IPS-18c (cell line): ENCODE measurements at regions not wholly inside any gene's neighbourhood (a gene's known extent, or its start where the extent isn't known, plus 50 kb on each side); places are given as distances from the start of the nearest gene placed in this dataset.

Experiments
- H3K4me3 ChIP-seq: 2 replicates; pipeline ENCODE4 v1.7.0; 2013; ENCODE audit warnings: low read depth, mild to moderate bottlenecking, low read length, moderate library complexity; ENCODE audit not compliant: insufficient read depth
- H3K9me3 ChIP-seq: one replicate; pipeline ENCODE4 v1.6.1; 2013; ENCODE audit warnings: mild to moderate bottlenecking, low read length, moderate library complexity; ENCODE audit not compliant: control insufficient read depth, insufficient read depth

DNA sequence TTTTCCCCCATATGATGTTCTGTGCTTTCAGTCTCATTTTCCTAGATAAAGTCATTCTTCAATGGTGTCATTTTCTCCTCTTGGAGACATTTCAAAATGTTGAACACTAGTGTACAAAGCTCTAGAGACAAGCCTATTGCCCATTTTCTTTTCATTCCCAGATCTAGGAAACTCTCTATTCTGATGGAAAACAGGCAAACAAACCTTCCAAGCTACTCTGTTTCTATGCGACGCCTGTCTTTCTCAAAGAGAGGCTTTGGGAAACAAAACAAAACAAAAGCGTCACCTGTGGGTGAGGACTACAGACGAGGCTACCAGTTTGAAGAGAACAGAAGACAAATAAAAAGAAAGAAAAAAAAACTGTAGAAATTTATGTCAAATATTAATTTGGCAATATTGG, 311.0 kb downstream of the CBLN2 start:
- no peak overlapping the region for H3K4me3 ChIP-seq
- H3K9me3 ChIP-seq: no peaks in the 10 kb centered on the region

DNA sequence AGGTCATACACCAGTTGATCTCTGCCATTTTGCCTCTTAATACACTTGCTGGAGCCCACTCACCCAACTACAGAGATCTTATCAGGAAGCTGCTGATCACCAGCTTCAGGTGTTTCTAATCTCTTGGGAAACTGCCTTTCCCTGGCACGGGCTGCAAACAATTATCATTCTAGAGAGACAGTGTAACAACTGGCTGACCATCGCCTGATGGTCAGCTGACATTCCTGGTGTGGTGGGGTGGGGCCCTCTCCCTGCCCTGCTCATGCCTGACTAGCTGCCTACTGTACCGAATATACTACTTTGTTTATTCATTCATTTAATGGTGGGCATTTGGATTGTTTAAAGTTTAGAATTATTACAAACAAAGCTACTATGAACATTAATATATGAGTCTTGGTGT, 311.5 kb downstream of the CBLN2 start:
- Histone ChIP-seq H3K9me3 (no peaks in the 10 kb centered on the region), H3K4me3 (no peak overlapping the region)

DNA sequence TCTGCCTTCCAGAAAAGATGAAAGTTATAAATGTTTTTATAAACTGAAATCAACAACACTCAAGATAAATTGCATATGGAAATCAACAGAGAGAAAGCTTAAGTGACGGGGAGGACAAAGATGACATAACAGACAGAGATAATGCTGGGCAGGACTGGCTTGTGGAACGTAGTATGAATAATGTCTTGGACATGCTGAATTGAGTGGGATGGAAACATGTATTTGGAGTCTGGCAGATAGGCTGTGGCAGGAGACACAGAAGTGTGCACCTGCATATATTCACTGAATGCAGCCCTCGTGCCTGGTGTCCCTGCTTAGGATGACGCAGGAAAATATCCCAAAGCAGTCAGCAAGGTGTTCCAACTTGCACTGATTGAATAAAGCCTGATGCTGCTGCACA, 318.2 kb downstream of the CBLN2 start:
- Histone ChIP-seq H3K4me3 (no peak overlapping the region), H3K9me3 (no peaks in the 10 kb centered on the region)

DNA sequence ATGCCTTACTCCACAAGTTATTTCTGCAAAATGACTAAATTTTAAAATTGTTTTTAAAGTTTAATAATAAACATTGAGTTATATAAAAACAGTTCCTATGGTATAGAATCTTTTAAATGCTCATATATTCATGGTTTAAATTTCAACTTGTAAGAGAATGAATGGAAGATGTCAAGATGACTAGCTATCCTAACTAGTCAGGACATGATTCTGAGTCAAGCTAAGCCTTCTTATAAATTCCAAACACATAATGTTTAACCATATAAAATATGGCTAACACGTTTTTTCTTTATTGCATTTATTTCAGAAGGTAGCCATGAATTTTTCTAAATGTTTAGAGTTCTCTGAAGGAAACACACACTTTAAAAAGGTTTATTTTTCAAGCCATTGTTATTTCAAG, 320.4 kb downstream of the CBLN2 start:
- H3K4me3 ChIP-seq: no peak overlapping the region
- H3K9me3 ChIP-seq: no peaks in the 10 kb centered on the region

DNA sequence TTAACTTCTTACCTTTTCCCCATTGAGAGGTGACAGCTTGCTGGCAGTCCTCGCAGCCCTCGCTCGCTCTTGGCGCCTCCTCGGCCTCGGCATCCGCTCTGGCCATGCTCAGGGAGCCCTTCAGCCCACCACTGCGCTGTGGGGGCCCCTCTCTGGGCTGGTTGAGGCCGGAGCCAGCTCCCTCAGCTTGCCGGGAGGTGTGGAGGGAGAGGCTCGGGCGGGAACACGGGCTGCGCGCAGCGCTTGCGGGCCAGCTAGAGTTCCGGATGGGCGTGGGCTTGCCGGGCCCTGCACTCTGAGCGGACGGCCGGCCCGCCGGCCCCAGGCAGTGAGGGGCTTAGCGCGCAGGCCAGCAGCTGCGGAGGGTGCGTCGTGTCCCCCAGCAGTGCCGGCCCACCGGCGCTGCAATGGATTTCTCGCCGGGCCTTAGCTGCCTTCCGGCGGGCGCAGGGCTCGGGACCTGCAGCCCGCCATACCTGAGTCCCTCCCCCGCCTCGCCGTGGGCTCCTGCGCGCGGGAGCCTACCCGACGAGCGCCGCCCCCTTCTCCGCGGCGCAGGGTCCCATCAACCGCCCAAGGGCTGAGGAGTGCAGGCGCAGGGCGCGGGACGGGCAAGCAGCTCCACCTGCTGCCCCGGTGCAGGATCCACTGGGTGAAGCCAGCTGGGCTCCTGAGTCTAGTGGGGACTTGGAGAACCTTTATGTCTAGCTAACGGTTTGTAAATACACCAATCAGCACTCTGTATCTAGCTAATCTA, 335.0 kb downstream of the CBLN2 start:
- H3K9me3 ChIP-seq: no peaks in the 10 kb centered on the region
- peak overlapping the region; percentile 50; the same call in 1 of the 2 replicates for H3K4me3 ChIP-seq

DNA sequence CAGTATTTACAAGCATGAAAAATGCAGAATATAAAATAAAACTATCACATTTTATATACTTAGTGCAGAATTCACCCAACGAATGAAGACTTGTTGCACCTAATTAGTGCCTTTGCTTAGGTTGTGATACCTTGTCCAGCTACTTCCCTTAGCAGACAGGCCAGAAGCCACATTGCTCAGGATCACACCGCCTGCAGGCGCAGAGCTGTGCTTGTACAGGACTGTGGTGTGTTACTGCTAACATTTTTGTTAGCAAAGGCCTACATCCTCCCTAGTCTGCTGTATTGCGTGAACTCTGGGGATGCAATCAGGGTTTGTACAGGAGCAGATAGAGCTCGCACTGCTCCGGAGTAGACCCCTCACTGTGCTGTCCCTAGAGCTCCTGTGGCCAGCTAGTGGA, 336.9 kb downstream of the CBLN2 start:
- H3K9me3 ChIP-seq: no peaks in the 10 kb centered on the region
- H3K4me3 ChIP-seq: no peak overlapping the region

DNA sequence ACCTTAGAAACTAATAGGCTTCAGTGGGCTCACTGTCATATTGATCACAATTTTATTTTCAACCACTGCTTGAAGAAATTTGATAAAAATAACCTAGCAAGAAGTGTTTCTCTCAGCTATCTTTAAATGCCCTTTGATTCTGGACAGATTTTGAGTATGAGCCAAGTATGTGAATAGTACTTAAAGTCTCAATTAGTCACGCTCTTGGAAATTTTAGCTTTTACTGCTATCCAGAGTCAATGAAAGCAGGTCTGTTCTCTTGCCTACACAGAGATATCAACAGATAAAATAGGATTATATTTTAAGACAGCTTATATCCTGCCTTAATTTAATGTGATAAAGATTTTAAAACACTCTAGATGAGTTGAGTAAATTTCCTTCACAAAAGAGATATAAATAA, 337.3 kb downstream of the CBLN2 start:
- Histone ChIP-seq H3K9me3 (no peaks in the 10 kb centered on the region), H3K4me3 (no peak overlapping the region)

DNA sequence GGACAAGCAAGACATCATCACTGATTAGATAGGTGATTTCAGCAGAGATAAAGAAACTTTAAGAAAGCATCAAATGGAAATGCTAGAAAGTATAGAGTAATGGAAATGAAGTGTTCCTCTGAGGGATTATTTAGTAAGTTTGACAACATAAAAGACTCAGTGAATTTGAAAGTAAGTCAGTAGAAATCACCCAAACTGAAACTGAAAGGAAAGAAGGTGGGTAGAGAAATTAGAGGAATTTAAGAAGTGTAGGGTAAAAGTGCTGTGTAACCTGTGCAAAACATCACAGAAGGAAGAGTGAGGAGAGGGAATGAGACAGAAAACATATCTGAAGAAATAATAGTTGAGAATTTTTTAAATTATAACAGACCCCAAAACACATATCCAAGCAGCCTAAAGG, 343.1 kb downstream of the CBLN2 start:
- Histone ChIP-seq H3K9me3 (no peaks in the 10 kb centered on the region), H3K4me3 (no peak overlapping the region)

DNA sequence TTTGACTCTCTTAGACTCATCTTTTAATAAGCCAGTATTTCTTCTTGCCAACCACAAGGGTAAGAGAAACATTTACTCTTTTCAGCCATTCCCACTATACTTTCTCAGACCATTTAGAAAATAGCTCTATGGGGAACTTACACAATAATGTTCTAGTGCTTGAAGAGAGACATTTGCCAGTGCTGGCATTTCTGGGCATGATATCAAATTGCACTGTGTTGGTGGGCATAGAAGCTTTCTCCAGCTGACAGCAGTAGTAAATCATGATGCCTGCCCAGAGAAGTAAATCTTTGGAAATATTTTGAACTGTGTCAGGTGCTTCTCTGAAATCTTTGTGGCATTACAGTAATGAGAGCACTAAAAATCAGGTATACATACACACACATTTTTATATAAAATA, 346.6 kb downstream of the CBLN2 start:
- Histone ChIP-seq H3K9me3 (peaks cover 2% of the 10 kb centered on the region), H3K4me3 (no peak overlapping the region)

DNA sequence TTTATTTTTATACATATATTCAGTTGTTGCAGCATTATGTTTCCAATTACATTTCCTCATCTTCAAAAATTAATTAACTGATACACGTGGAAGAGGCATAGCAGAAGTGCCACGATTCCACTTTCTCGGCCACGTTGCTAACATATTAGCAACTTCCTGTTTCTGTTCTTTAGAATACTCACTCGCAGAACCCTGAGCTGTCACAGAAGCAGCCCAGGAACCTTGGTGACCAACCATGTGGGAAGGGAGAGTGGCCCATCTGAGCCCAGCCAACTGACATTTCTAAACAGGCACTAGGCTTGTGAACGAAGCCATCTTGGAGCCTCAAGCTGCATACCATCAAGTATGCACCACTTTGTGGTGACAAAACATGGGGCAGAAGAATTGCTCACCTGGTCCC, 350.1 kb downstream of the CBLN2 start:
- H3K4me3 ChIP-seq: no peak overlapping the region

DNA sequence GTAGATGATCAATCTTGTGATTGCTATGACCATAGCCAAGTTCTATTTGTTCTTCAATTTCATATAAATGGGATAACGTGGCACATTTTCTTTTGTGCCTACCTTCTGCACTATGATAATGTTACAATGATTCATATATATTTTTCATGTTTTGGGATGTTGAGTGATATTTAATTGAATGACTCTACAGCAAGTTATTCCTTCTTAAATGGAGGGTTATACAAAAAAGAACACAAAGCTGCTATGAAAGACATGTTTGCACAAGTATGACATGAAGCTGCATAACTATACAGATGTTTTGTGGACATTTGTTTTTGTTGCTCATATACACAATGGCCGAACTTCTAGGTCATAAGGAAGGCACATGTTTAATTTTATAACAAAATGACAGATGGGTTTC, 356.2 kb downstream of the CBLN2 start:
- no peaks in the 10 kb centered on the region for H3K9me3 ChIP-seq
- no peak overlapping the region for H3K4me3 ChIP-seq

More for the DNA sequence above, 350.1 kb downstream of the CBLN2 start:
- H3K9me3 ChIP-seq: peaks cover 2% of the 10 kb centered on the region

DNA sequence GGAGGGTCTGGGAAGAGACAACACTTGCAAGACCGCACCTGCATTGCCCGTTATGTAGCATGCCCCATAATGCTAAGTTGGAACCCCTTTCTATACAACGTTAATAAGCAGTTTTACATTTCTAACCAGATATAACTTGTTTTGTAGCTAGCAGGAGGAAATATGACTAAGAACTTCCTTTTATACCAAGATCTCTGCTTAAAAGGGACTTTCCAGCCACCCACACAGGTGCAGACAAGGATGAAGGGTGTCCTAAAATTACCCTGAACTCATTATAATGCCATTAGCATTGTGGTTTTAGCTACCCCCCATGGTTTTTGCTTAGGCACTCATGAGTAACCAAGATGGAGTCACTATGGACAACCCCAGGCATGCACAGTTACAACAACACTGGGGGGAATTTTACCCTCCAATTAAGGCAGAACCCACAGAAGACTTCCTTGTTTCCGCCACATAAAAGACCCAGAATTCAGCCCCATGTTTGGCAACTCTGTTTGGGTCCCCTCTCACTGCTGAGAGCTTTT, 362.8 kb downstream of the CBLN2 start:
- Histone ChIP-seq H3K9me3 (peaks cover 3% of the 10 kb centered on the region), H3K4me3 (no peak overlapping the region)

DNA sequence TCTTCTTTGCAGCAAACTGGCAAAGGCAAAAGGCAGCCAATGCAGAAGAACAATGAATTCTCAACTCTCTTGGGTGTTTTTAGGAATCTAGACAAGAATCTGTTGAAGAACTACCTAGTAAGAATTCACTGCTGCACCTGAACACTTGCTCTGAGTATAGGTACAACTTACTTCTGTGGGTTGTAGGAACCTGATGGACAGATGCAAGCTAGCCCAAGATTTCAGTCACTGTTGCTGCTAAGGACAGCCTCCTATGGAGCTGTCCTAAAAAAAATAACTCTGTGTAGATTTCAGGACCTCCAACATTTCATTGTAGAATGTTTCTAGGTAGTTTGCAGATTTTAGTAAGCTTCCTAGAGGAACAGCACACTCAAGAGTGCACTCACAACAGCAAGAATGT, 363.5 kb downstream of the CBLN2 start:
- Histone ChIP-seq H3K9me3 (peaks cover 3% of the 10 kb centered on the region), H3K4me3 (no peak overlapping the region)

DNA sequence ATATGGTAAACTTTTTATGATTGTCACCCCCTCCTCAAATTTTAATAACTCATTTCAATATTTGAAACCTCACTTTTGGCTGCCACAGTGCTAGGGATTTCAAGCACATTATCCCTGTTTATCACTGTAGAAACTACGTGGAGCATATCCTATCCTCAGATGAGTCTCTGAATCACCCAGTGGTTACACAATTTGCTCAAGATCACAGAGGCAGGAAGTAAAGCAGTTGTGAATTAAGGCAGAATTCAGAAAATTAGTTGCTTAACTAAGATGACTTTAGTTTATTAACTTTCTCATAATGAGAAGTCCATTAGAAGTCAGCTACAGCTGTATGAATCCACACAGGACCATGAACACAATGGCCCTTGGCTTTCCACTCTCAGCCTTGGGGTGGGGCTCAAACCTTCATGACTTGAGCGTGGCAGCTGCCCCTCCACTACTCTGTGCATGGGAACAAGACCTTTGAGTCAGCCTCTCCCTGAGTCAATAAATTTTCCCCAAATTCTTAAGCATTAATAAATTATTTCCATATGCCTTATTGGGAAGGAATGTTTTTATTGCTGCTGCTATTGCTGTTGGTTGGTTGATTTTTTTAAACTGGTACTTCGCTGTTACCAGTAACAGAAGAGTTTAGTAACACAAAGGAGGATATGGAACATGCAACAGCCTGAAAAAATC, 369.0 kb downstream of the CBLN2 start:
- Histone ChIP-seq H3K9me3 (peaks cover 3% of the 10 kb centered on the region), H3K4me3 (no peak overlapping the region)

DNA sequence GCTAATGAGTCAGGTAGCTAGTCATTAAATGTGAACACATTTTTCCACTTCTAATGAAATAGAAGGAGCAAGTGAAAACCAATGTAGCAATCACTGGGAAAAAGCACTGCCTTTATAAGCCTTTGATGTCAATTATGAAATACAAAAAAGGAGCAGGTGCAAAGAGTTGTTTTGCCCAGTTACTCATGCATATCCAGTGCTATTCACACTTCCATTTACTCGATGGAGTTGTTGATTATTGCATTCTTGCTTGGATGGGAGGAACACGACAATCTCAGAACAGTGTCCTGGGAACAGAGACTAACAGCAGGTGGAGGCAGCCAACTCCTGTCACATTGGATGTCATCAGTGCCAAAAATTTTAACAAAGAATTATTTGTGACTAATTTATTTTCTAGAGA, 372.5 kb downstream of the CBLN2 start:
- no peaks in the 10 kb centered on the region for H3K9me3 ChIP-seq
- H3K4me3 ChIP-seq: no peak overlapping the region

DNA sequence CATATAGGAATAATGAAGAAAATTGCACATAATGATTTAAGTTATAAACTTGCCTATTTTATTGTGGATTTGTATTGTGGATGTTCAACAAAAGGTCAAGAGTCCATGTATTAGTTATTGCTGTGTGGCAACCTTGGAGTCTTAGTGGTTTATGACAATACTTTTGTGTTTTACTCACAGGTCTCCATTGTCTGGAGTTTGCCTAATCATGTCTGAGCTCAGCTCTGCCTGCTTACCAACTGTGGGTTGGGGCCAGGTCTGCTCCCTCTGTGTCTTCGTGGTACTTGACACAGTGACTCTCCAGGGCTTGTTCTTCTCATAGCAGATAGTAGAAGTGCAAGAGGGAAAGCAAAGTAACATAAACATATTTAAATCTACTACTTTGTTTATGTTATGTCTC, 382.5 kb downstream of the CBLN2 start:
- H3K4me3 ChIP-seq: no peak overlapping the region
- H3K9me3 ChIP-seq: no peaks in the 10 kb centered on the region

DNA sequence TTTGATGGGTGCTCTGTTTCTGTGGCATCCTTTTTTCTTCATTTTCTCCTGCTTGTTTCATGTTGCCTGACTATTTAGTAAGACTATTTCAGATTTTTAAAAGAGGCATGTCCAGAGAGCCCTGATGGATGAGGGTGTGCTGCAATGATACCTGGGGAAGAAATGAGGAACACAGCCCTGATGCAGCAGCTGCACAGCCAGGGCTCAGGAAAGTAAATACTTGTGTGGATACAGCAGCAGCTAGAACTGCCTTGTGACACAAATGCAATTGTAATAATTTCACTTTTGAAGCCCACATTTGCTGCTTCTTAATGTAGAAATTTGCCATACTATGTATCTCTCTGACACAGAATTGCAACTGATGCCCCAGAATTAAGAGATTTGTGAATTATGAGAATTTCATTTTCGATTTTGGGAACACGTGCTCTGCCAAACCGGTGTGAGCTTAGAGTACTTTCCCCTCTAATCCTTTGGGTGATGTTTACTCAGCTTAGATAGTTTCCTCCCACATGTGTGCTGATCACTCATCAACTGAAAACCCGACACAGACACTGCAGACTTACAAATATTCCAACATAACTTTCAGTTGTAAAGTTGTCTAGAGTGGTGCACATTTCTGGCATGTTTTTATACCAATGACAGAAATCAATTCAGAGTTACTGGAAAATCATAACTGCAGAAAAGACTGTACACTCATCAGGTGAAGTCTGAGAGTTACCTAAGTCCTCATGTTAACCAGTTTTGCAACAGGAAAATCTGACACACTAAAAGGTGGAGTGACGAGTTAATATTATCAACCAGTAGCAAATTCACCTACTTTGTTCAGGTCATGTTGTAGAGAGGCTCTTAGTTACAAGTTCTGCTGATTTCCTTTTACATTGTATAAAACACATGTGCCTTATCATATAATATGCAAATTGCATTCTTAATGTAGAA, 383.4 kb downstream of the CBLN2 start:
- Histone ChIP-seq H3K9me3 (no peaks in the 10 kb centered on the region), H3K4me3 (no peak overlapping the region)
